ENCODE measurements at regions not wholly inside any gene's neighbourhood (a gene's known extent, or its start where the extent isn't known, plus 50 kb on each side); places are given as distances from the start of the nearest gene placed in this dataset.
"Not testable (repeated sequence)": the region's sequence is repeated elsewhere in the genome, so short reads cannot be mapped to it uniquely, and the experiment has no call there.

DNA sequence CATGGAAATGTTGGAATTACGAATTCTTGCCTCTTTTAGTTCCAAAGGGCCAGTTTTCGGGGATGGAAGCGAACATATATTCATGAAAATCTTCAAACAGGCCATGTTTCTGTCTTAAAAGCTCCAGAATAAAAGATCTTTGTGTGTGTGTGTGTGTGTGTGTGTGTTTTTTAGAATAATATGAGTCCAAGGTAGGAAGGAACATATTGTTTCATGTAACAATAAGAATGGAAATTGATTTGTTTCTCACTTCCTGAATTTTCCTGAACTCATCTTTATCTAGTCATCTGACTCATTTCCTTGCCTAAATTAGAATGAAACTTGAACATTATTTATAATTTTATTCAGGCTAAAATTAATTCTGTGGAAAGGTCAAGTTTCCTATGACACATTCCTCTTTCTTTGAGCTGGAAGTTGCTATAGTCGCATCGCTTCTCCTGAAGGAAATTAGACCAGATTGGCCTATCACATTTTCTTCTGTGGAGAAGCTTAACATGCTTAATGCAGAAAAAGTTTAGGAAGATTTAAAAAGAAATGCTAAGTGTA, 805.1 kb upstream of the ADAMTS5 start:
- ATAC-seq (ENCODE audit: insufficient read depth, low read depth) (no peak), DNase-seq (no peak)
- TF ChIP-seq EZH2 (IDR thresholded peaks at IDR 0.05; ENCODE audit: borderline replicate concordance, low read depth, low read length, severe bottlenecking), result no peak
- TF ChIP-seq, protein P1, sequence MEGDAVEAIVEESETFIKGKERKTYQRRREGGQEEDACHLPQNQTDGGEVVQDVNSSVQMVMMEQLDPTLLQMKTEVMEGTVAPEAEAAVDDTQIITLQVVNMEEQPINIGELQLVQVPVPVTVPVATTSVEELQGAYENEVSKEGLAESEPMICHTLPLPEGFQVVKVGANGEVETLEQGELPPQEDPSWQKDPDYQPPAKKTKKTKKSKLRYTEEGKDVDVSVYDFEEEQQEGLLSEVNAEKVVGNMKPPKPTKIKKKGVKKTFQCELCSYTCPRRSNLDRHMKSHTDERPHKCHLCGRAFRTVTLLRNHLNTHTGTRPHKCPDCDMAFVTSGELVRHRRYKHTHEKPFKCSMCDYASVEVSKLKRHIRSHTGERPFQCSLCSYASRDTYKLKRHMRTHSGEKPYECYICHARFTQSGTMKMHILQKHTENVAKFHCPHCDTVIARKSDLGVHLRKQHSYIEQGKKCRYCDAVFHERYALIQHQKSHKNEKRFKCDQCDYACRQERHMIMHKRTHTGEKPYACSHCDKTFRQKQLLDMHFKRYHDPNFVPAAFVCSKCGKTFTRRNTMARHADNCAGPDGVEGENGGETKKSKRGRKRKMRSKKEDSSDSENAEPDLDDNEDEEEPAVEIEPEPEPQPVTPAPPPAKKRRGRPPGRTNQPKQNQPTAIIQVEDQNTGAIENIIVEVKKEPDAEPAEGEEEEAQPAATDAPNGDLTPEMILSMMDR (IDR thresholded peaks at IDR 0.05; ENCODE audit: borderline replicate concordance, extremely low read depth, low read length, poor library complexity, severe bottlenecking), result no peak
- Histone ChIP-seq H3K9me3 (ENCODE audit: insufficient read depth, low read length, severe bottlenecking) (no peaks in the 10 kb centered on the region), H3K36me3 (ENCODE audit: insufficient read depth, low read length) (no peaks in the 10 kb centered on the region), H2AFZ (ENCODE audit: low read depth, low read length) (no peak overlapping the region), H3K27ac (ENCODE audit: low read length) (no peak overlapping the region), H4K20me1 (ENCODE audit: insufficient read depth, low read length) (no peaks in the 10 kb centered on the region), H3K27me3 (ENCODE audit: insufficient read depth, low read length, poor library complexity) (no peaks in the 10 kb centered on the region), H3K4me2 (ENCODE audit: insufficient read depth, low read length) (no peak overlapping the region), H3K79me2 (ENCODE audit: insufficient read depth, low read length) (no peaks in the 10 kb centered on the region), H3K9ac (ENCODE audit: low read depth, low read length) (no peak overlapping the region), H3K4me3 (ENCODE audit: low read depth in 1 of 2, low read length in 2 of 2) (no peak overlapping the region), H3K4me1 (ENCODE audit: insufficient read depth, low read length) (no peaks in the 10 kb centered on the region)

GRCh38 chr21:27769763-27770162, 802.9 kb upstream of the ADAMTS5 start:
- no peak for DNase-seq

DNA sequence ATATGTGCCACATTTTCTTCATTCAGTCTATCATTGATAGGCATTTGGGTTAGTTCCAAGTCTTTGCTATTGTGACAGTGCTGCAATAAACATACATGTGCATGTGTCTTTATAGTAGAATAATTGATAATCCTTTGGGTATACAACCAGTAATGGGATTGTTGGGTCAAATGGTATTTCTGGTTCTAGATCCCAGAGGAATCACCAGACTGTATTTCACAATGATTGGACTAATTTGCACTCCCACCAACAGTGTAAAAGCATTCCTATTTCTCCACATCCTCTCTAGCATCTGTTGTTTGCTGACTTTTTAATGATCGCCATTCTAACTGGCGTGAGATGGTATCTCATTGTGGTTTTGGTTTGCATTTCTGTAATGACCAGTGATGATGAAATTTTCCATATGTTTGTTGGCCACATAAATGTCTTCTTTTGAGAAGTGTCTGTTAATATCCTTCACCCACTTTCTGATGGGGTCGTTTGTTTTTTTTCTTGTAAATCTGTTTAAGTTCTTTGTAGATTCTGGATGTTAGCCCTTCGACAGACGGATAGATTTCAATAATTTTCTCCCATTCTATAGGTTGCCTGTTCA, 801.3 kb upstream of the ADAMTS5 start:
- H3K9me3 ChIP-seq (ENCODE audit: insufficient read depth, low read length, severe bottlenecking); H3K27ac ChIP-seq (ENCODE audit: low read length); H3K4me3 ChIP-seq (ENCODE audit: low read depth in 1 of 2, low read length in 2 of 2); DNase-seq; H3K79me2 ChIP-seq (ENCODE audit: insufficient read depth, low read length); H3K4me2 ChIP-seq (ENCODE audit: insufficient read depth, low read length); ATAC-seq (ENCODE audit: insufficient read depth, low read depth); H3K4me1 ChIP-seq (ENCODE audit: insufficient read depth, low read length); H4K20me1 ChIP-seq (ENCODE audit: insufficient read depth, low read length); H3K36me3 ChIP-seq (ENCODE audit: insufficient read depth, low read length); H3K27me3 ChIP-seq (ENCODE audit: insufficient read depth, low read length, poor library complexity); H3K9ac ChIP-seq (ENCODE audit: low read depth, low read length); H2AFZ ChIP-seq (ENCODE audit: low read depth, low read length): not testable (repeated sequence)

More at GRCh38 chr21:27769763-27770162, 802.9 kb upstream of the ADAMTS5 start:
- H3K79me2 ChIP-seq (ENCODE audit: insufficient read depth, low read length), result no peaks in the 10 kb centered on the region
- no peak for ATAC-seq (ENCODE audit: insufficient read depth, low read depth)
- no peaks in the 10 kb centered on the region for H3K36me3 ChIP-seq (ENCODE audit: insufficient read depth, low read length)
- H2AFZ ChIP-seq (ENCODE audit: low read depth, low read length), result no peak overlapping the region
- no peaks in the 10 kb centered on the region for H3K4me1 ChIP-seq (ENCODE audit: insufficient read depth, low read length)
- no peak overlapping the region for H3K27ac ChIP-seq (ENCODE audit: low read length)
- TF ChIP-seq, protein P1 (IDR thresholded peaks at IDR 0.05; ENCODE audit: borderline replicate concordance, extremely low read depth, low read length, poor library complexity, severe bottlenecking), result no peak
- no peak for TF ChIP-seq EZH2 (IDR thresholded peaks at IDR 0.05; ENCODE audit: borderline replicate concordance, low read depth, low read length, severe bottlenecking)
- H3K27me3 ChIP-seq (ENCODE audit: insufficient read depth, low read length, poor library complexity), result no peaks in the 10 kb centered on the region
- no peak overlapping the region for H3K4me3 ChIP-seq (ENCODE audit: low read depth in 1 of 2, low read length in 2 of 2)
- no peaks in the 10 kb centered on the region for H4K20me1 ChIP-seq (ENCODE audit: insufficient read depth, low read length)
- H3K9ac ChIP-seq (ENCODE audit: low read depth, low read length), result no peak overlapping the region
- H3K4me2 ChIP-seq (ENCODE audit: insufficient read depth, low read length), result no peak overlapping the region
- no peaks in the 10 kb centered on the region for H3K9me3 ChIP-seq (ENCODE audit: insufficient read depth, low read length, severe bottlenecking)

DNA sequence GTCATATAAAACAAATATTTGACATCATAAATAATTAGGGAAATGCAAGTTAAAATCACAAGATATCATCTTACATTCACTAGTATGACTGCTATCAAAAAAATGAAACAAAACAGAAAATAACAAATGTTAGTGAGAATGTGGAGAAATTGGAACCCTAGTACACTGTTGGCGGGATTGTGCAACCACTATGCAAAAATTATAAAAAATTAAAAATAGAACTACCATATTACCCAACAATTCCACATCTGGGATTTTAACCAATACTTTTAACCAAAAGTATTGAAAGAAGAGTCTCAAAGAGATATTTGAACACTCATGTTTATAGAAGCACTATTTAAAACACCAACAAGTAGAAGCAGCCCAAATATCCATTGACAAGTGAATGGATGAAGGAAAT, 797.2 kb upstream of the ADAMTS5 start:
- DNase-seq (no peak), ATAC-seq (ENCODE audit: insufficient read depth, low read depth) (no peak)
- no peak for TF ChIP-seq EZH2 (IDR thresholded peaks at IDR 0.05; ENCODE audit: borderline replicate concordance, low read depth, low read length, severe bottlenecking)
- TF ChIP-seq, protein P1 (IDR thresholded peaks at IDR 0.05; ENCODE audit: borderline replicate concordance, extremely low read depth, low read length, poor library complexity, severe bottlenecking), result no peak
- Histone ChIP-seq H3K4me1 (ENCODE audit: insufficient read depth, low read length) (no peaks in the 10 kb centered on the region), H3K79me2 (ENCODE audit: insufficient read depth, low read length) (no peaks in the 10 kb centered on the region), H3K27ac (ENCODE audit: low read length) (no peak overlapping the region), H3K36me3 (ENCODE audit: insufficient read depth, low read length) (no peaks in the 10 kb centered on the region), H3K27me3 (ENCODE audit: insufficient read depth, low read length, poor library complexity) (no peaks in the 10 kb centered on the region), H2AFZ (ENCODE audit: low read depth, low read length) (no peak overlapping the region), H3K9me3 (ENCODE audit: insufficient read depth, low read length, severe bottlenecking) (no peaks in the 10 kb centered on the region), H4K20me1 (ENCODE audit: insufficient read depth, low read length) (no peaks in the 10 kb centered on the region), H3K9ac (ENCODE audit: low read depth, low read length) (no peak overlapping the region), H3K4me2 (ENCODE audit: insufficient read depth, low read length) (no peak overlapping the region), H3K4me3 (ENCODE audit: low read depth in 1 of 2, low read length in 2 of 2) (no peak overlapping the region)
